ENCODE measurements at regions not wholly inside any gene's neighbourhood (a gene's known extent, or its start where the extent isn't known, plus 50 kb on each side); places are given as distances from the start of the nearest gene placed in this dataset.
A peak's percentile ranks its signal among the peaks of the same experiment; 100 is the strongest.

DNA sequence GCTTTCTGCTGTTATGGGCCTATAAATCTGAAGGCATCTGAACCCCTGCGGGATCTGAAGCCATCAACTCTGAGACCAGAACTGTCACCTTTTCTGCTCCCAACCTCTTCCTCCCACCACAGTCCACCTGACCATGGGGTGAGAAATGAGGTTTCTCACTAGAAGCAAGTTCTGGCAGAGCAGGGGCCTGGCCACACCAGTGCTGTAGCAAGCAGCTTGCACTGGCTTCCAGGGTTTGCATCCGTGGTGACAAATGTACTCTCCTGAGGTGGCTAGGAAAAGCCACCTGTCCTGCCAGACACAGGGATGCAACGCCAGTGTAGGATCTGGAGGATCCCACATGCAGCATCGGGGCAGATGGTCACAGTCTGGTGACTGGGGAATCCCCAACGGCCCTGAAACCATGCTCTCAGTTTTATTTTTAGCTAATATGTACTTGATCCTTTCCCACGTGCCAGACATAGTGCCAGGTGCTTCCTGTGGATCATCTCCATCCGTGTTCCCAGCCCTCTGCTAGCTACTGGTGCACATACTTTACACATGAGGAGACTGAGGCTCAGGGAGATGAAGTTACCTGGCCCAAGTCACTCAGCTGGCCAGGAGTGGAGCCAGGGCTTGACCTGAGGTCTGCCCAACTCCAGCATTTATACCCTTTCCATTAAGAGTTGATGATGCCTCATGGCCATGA is 122.1 kb upstream of the SPACA1 start:
- Histone ChIP-seq H4K91ac (ENCODE audit: low read depth, low read length) (no peak overlapping the region), H3K9me3 (ENCODE audit: insufficient read depth, low read depth, low read length) (no peaks in the 10 kb centered on the region), H3K79me1 (ENCODE audit: low read length) (no peaks in the 10 kb centered on the region), H3K36me3 (ENCODE audit: control insufficient read depth in 1 of 2, insufficient read depth in 2 of 2, low read length in 2 of 2) (no peaks in the 10 kb centered on the region), H3K4me3 (ENCODE audit: low read depth, low read length) (no peak overlapping the region), H3K4me1 (ENCODE audit: control insufficient read depth in 1 of 2, insufficient read depth in 2 of 2, low read length in 2 of 2) (no peaks in the 10 kb centered on the region), H2BK120ac (ENCODE audit: insufficient read depth, low read length, poor library complexity) (no peak overlapping the region), H2BK5ac (ENCODE audit: low read depth, low read length, poor library complexity) (no peak overlapping the region), H4K12ac (ENCODE audit: low read depth, low read length) (no peak overlapping the region), H2BK12ac (ENCODE audit: low read length) (no peak overlapping the region), H2AFZ (ENCODE audit: insufficient read depth, low read length, poor library complexity) (no peak overlapping the region), H3K79me2 (ENCODE audit: control insufficient read depth, insufficient read depth, low read length, poor library complexity) (no peaks in the 10 kb centered on the region), H3K18ac (ENCODE audit: low read length) (no peak overlapping the region), H4K8ac (ENCODE audit: low read depth, low read length) (no peak overlapping the region), H3K23ac (ENCODE audit: low read length) (no peak overlapping the region), H3K27me3 (ENCODE audit: insufficient read depth, low read length) (no peaks in the 10 kb centered on the region), H3K9ac (ENCODE audit: low read length) (no peak overlapping the region), H3K4ac (ENCODE audit: low read depth, low read length) (no peak overlapping the region), H2AK5ac (ENCODE audit: low read length) (no peak overlapping the region), H3K14ac (ENCODE audit: low read length) (no peak overlapping the region), H3K27ac (ENCODE audit: low read depth, low read length) (no peak overlapping the region), H3K4me2 (ENCODE audit: low read length) (no peak overlapping the region)
- no CpG with 5 or more reads among the region's 7 CpGs for WGBS (ENCODE audit: extremely low coverage, insufficient coverage, insufficient read length)
- DNase-seq: no peak

DNA sequence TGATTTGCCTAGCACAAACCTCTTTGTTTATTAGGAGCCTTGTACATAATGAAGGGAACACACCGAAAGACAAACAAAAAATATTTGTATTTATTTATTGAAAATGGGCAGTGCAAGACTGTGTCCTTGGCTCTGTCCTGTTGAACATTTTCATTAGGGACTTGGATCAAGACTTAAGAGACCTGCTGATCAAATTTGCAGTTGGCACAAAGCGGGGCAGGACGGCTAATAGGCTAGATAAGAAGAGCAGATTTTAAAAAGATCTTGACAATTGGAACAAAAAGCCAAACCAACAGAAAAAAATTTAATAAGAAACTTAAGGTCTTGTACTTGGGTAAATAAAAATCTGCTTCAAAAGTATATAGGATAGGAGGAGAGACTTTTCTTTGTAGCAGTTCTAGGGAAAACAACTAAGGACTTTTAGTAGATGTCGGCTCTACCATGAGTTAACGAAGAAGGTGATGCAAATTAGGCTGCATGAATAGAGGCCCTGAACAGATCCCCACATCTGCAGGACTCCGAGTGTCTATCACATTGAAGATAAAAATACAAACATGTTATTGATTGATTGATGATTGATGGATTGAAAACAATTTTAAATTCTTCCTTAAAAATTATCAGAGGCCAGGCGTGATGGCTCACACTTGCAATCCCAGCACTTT is 124.1 kb upstream of the SPACA1 start:
- Histone ChIP-seq H4K8ac (ENCODE audit: low read depth, low read length) (no peak overlapping the region), H3K14ac (ENCODE audit: low read length) (no peak overlapping the region), H4K12ac (ENCODE audit: low read depth, low read length) (no peak overlapping the region), H3K4me1 (ENCODE audit: control insufficient read depth in 1 of 2, insufficient read depth in 2 of 2, low read length in 2 of 2) (no peaks in the 10 kb centered on the region), H3K79me2 (ENCODE audit: control insufficient read depth, insufficient read depth, low read length, poor library complexity) (no peaks in the 10 kb centered on the region), H3K4ac (ENCODE audit: low read depth, low read length) (no peak overlapping the region), H3K79me1 (ENCODE audit: low read length) (no peaks in the 10 kb centered on the region), H2BK120ac (ENCODE audit: insufficient read depth, low read length, poor library complexity) (no peak overlapping the region), H2BK5ac (ENCODE audit: low read depth, low read length, poor library complexity) (no peak overlapping the region), H2AK5ac (ENCODE audit: low read length) (no peak overlapping the region), H2AFZ (ENCODE audit: insufficient read depth, low read length, poor library complexity) (no peak overlapping the region), H3K4me2 (ENCODE audit: low read length) (no peak overlapping the region), H3K27me3 (ENCODE audit: insufficient read depth, low read length) (no peaks in the 10 kb centered on the region), H3K4me3 (ENCODE audit: low read depth, low read length) (no peak overlapping the region), H3K9me3 (ENCODE audit: insufficient read depth, low read depth, low read length) (no peaks in the 10 kb centered on the region), H3K36me3 (ENCODE audit: control insufficient read depth in 1 of 2, insufficient read depth in 2 of 2, low read length in 2 of 2) (no peaks in the 10 kb centered on the region), H3K9ac (ENCODE audit: low read length) (no peak overlapping the region), H3K18ac (ENCODE audit: low read length) (no peak overlapping the region), H3K27ac (ENCODE audit: low read depth, low read length) (no peak overlapping the region), H3K23ac (ENCODE audit: low read length) (no peak overlapping the region), H4K91ac (ENCODE audit: low read depth, low read length) (no peak overlapping the region), H2BK12ac (ENCODE audit: low read length) (no peak overlapping the region)
- WGBS (ENCODE audit: extremely low coverage, insufficient coverage, insufficient read length): no CpG with 5 or more reads among the region's 7 CpGs
- DNase-seq: no peak

DNA sequence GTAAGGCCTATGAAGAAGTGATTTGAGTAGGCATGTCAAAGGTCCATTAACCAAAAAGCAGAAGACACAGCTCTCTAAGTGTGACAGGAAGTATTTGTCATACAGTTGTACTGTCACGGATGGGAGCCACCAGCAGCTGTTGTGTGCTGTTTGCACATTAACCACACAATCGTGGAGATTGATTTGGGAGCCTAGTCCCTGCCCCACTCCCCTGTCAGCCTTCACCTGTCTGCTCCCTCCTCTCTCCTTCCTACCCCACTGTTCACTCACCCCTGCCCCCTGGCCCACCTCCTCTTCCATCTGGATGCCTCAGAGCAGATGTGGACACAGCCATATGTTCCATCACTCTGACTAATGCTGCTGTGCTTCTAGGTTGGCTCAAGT is 124.7 kb upstream of the SPACA1 start:
- H3K4me3 ChIP-seq (ENCODE audit: low read depth, low read length): peak overlapping the region; percentile 5
- no peak overlapping the region for H4K8ac ChIP-seq (ENCODE audit: low read depth, low read length)
- H4K12ac ChIP-seq (ENCODE audit: low read depth, low read length): no peak overlapping the region
- H3K9me3 ChIP-seq (ENCODE audit: insufficient read depth, low read depth, low read length): no peaks in the 10 kb centered on the region
- no peak overlapping the region for H3K4ac ChIP-seq (ENCODE audit: low read depth, low read length)
- no peak overlapping the region for H2BK12ac ChIP-seq (ENCODE audit: low read length)
- DNase-seq: no peak
- no peaks in the 10 kb centered on the region for H3K79me1 ChIP-seq (ENCODE audit: low read length)
- no peak overlapping the region for H2AFZ ChIP-seq (ENCODE audit: insufficient read depth, low read length, poor library complexity)
- no peak overlapping the region for H3K14ac ChIP-seq (ENCODE audit: low read length)
- H2BK5ac ChIP-seq (ENCODE audit: low read depth, low read length, poor library complexity): no peak overlapping the region
- H2BK120ac ChIP-seq (ENCODE audit: insufficient read depth, low read length, poor library complexity): no peak overlapping the region
- no peak overlapping the region for H3K18ac ChIP-seq (ENCODE audit: low read length)
- H3K23ac ChIP-seq (ENCODE audit: low read length): no peak overlapping the region
- no peak overlapping the region for H3K27ac ChIP-seq (ENCODE audit: low read depth, low read length)
- no peak overlapping the region for H3K4me2 ChIP-seq (ENCODE audit: low read length)
- no peaks in the 10 kb centered on the region for H3K36me3 ChIP-seq (ENCODE audit: control insufficient read depth in 1 of 2, insufficient read depth in 2 of 2, low read length in 2 of 2)
- H3K4me1 ChIP-seq (ENCODE audit: control insufficient read depth in 1 of 2, insufficient read depth in 2 of 2, low read length in 2 of 2): no peaks in the 10 kb centered on the region
- H3K9ac ChIP-seq (ENCODE audit: low read length): no peak overlapping the region
- no CpG with 5 or more reads among the region's 2 CpGs for WGBS (ENCODE audit: extremely low coverage, insufficient coverage, insufficient read length)
- no peak overlapping the region for H4K91ac ChIP-seq (ENCODE audit: low read depth, low read length)
- no peaks in the 10 kb centered on the region for H3K79me2 ChIP-seq (ENCODE audit: control insufficient read depth, insufficient read depth, low read length, poor library complexity)
- no peaks in the 10 kb centered on the region for H3K27me3 ChIP-seq (ENCODE audit: insufficient read depth, low read length)
- no peak overlapping the region for H2AK5ac ChIP-seq (ENCODE audit: low read length)

DNA sequence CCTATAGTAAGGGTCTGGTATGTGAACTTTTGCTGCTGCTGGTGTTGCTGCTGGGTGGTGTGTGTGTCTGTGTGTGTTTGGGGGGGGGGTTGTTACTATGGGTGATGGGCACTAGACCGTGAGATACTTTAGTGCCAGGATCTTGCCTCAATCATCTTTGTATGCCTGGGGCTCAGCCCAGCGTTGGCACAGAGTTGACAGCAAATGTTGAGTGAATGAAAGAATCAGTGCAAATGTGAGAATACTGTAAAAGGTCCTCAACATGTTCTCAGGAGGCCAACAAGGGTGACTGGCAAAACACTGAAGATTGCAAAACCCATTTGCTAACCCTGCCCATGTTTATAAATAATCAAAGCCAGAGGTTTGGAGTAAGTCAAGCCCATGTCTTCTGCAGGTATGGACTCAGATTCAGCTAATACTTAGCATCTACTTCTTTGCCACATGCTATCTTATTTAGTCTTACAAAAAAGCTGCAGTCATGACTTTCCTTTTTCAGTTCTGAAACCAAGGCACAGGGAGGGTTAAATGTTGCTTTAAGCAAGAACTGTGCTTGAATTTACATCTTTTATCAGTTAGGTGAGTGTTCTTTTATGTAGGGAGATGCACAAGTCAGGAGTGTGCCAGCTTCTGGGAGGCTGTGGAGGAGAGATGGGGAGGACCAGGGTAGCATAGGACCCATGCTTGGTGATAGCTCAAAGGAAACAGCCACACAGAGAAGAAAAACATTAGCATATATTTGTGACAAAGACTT is 125.3 kb upstream of the SPACA1 start:
- Histone ChIP-seq H3K23ac (ENCODE audit: low read length) (no peak overlapping the region), H3K79me1 (ENCODE audit: low read length) (no peaks in the 10 kb centered on the region), H2AK5ac (ENCODE audit: low read length) (no peak overlapping the region), H3K18ac (ENCODE audit: low read length) (no peak overlapping the region), H2BK5ac (ENCODE audit: low read depth, low read length, poor library complexity) (no peak overlapping the region), H3K4me3 (ENCODE audit: low read depth, low read length) (no peak overlapping the region), H3K79me2 (ENCODE audit: control insufficient read depth, insufficient read depth, low read length, poor library complexity) (no peaks in the 10 kb centered on the region), H2AFZ (ENCODE audit: insufficient read depth, low read length, poor library complexity) (no peak overlapping the region), H2BK12ac (ENCODE audit: low read length) (no peak overlapping the region), H3K14ac (ENCODE audit: low read length) (no peak overlapping the region), H3K27ac (ENCODE audit: low read depth, low read length) (no peak overlapping the region), H2BK120ac (ENCODE audit: insufficient read depth, low read length, poor library complexity) (no peak overlapping the region), H3K27me3 (ENCODE audit: insufficient read depth, low read length) (no peaks in the 10 kb centered on the region), H3K4me1 (ENCODE audit: control insufficient read depth in 1 of 2, insufficient read depth in 2 of 2, low read length in 2 of 2) (no peaks in the 10 kb centered on the region), H3K4me2 (ENCODE audit: low read length) (no peak overlapping the region), H4K12ac (ENCODE audit: low read depth, low read length) (no peak overlapping the region), H3K9ac (ENCODE audit: low read length) (no peak overlapping the region), H3K9me3 (ENCODE audit: insufficient read depth, low read depth, low read length) (no peaks in the 10 kb centered on the region), H4K8ac (ENCODE audit: low read depth, low read length) (no peak overlapping the region), H3K4ac (ENCODE audit: low read depth, low read length) (no peak overlapping the region), H4K91ac (ENCODE audit: low read depth, low read length) (no peak overlapping the region), H3K36me3 (ENCODE audit: control insufficient read depth in 1 of 2, insufficient read depth in 2 of 2, low read length in 2 of 2) (no peaks in the 10 kb centered on the region)
- no CpG with 5 or more reads among the region's 2 CpGs for WGBS (ENCODE audit: extremely low coverage, insufficient coverage, insufficient read length)
- no peak for DNase-seq
